Activated T-helper 1 cell treated with anti-CD3 and anti-CD28 coated beads, Interleukin-2, amount 50 U/mL, for 16 hours (primary cell): ENCODE measurements at regions not wholly inside any gene's neighbourhood (a gene's known extent, or its start where the extent isn't known, plus 50 kb on each side); places are given as distances from the start of the nearest gene placed in this dataset.

Source experiments
- DNase-seq, 2 donors: peaks; one replicate each; pipeline ENCODE4 v3.0.0-alpha.2; 2020; ENCODE audit warnings: low read depth in 1 of 2, low spot score in 1 of 2

DNA sequence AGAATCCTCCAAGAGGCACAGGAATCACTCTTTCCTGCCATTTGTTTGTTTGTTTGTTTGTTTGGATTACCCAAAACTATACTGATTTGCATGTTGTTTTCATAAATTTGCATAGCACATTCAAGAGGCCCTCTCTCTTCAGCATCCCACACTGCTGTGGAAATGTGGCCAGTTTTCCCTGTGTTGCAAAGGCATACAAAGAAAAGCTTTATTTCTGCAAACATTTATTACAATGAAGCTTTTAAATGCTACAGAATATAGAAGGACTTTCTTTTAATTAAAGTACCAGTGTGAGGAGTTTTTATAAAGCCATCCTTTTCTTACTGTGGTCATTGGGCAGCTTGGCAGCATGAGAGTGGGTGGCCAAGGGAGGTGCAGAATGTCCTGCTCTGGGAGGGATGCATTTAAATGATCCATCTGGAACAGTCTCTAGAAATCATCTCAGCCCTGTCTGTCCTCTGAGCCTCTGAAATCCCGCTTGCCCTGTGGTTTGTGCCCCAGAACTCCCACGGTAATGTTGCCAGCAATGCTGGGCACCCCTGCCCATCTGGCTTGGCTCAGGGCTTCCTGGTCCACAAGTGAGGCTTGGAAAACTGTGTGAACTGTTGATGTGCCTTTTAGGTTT is 356.8 kb upstream of the KIF2A start:
- no peak for DNase-seq

DNA sequence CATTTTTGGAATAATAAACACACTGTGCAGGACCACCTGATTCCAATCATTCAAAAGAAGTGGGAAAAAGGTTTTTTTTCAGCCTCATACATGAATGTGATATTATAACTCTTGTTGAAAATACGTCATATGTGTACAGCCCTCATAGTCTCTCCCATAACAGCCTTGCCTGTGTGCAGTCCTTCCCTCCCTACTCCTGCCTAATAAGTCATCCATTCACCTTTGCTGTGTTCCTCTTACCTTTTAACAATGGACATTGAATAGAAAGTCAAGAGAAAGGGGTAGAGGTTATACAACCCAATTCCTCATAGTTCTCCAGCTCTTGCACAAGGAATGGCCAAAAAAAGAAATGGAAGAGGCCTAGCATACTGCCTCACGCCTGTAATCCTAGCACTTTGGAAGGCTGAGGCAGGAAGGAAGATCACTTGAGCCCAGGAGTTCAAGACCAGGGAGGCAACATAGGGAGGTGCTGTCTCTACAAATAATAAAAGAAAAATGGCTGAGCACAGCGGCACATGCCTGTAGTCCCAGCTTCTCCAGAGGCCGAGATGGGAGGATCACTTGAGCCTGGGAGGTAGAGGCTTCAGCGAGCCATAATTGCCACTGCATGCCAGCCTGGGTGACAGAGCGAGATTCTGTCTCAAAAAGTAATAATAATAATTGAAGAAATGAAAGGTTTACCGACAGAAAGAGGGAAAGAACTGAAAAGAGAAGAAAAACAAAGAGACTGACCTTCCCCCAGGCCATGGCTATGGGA is 356.1 kb upstream of the KIF2A start:
- DNase-seq: no peak

DNA sequence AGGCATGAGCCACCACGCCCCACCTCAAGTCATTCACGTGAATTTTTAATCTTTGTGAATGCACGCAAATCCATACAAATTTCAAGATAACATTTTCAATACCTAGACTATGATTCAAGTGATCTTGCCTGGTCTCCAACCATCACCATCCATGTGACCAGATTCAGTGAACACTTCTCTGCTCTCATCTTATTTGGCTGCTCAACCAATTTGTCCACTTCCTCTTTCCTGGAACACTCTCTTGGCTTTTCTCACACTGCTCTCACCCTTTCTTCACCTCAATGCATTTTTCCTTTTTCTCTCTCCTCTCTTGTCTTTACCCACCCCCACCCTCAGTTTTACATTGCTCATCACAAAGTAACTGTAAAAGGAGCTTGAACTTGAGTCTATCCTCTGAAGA is 354.7 kb upstream of the KIF2A start:
- no peak for DNase-seq

DNA sequence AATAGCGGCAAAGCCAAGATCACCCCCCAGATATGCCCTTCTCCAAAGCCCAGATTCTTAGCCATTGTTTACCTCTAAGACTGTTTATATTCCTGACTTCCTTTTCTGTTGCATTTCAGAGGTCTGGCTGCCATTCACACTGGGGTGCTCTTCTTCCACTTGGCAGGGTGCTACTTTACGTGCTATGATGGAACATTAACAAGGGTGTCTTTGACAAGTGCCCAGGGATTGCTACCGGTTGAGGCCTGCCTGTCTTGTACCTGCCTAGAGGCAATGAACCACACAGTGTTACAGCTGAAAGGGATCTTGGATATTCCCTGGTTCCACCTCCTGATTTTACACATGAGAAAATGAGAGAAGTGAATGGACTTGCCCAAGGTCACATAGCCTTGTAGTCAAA is 352.1 kb upstream of the KIF2A start:
- DNase-seq: no peak

DNA sequence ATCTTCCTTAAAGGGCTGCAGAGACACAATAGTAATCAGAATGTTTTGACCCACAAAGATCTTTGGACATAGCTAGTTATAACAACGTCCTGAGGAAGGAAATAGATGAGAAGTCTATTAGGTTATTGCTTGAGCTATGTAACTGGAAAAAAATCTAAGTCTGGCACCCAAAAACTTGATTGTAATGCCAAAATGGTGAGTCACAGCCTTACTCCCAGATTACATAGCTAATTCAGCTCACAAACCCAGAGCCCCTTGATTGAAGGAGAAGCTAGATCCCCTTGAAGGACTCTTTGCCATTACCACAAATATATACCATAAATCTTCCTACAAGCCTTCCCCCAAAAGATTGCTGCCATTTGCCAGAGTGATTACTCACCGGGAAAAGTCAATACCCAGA is 341.8 kb upstream of the KIF2A start:
- no peak for DNase-seq

DNA sequence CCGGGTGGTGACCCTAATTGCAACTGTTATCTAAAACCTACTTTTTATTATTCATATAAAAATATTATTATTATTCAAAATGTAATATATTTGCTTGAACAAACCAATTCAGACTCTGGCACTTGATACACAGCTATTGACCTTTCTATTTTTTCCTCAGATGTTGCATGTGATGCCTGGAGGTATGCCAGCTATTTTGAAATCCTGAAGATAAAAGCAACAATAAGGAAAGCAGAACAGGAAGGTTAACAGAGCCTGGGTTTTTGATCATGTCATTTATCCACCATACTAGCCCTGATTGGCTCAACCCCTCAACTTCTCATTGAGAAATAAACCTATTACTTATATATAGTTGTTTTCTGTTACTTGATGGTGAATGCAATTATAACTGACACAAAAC is 340.9 kb upstream of the KIF2A start:
- no peak for DNase-seq

DNA sequence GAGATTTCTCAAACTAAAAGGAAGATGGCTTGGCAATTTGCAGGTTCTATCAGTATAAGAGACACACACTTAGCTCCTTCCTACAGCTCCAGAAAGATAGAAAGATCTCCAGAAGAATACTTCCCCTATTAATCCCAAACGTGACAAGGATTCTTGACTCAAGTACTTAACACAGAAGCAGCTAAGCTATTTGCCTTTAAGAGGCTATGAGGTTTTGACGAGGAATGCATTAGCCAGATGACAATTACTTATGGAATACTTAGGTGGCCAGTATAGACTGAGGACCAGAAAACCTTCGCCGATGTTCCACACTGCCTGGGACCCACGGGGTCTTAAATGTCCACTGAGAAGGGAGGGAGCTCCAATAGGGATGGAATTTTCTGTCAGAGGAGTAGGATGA is 340.5 kb upstream of the KIF2A start:
- DNase-seq: no peak

DNA sequence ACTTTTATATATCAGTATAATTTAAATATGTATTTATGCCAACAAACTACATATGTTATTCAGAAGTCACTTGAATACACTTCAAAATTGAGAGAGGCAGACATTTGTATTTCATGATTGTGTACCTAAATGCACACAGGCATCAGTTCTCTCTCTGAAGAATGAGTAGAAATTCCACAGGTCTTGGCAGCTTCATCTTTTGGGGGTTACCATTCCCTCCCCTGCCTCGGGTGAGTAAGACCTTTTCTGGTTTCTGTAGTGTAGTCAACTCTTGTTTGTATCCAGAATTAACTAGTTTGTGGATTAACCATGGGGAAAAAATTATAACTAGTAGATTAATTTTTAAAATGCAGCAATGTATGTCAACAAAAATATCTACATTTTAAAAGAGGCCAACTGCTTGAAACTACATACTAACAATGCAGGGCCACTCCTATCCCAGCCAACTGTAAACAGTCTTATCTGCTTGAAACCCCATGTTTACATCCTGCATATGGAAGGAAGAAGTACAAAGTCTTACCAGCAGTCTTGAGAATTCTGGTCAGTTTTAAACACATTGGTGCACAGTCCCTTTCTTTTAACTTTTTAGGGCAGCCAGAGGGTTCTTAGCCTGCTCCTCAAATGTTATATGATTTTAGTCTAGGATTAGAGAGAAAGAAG is 339.6 kb upstream of the KIF2A start:
- DNase-seq: no peak

DNA sequence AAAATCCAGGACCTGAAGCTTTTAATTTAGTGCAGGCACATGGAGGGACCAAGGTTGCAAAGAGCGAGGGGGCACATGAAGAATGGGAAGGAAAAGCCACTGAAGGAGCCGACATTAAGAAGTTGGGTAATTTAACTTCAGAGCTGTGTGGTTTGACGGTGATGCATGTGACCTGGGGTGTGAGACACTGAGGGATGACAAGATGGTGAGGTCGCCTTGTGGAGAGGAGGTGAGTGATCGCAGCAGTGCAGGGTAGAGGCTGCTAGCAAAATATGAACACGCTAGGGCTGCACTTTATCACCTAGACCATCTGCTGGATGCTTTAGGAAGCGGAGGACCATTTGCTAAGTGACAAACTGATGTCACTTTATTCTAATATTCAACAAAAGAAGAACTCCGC is 339.0 kb upstream of the KIF2A start:
- no peak for DNase-seq

DNA sequence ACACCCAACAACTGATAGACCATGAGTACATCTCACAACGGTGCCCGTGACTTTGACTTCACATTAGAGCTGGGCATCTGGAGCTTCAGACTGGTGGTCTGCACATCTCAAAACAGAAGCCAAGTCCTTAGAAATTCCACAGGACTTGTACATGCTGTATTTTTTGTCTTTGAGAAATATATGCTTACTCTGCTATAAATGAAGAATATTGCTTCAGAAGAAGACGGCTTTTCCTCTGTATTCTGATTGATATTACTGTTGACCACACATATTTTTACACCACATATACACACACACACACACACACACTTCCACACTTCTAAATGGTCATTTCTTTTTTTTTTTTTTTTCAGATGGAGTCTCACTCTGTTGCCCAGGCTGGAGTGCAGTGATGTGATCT is 338.3 kb upstream of the KIF2A start:
- no peak for DNase-seq

DNA sequence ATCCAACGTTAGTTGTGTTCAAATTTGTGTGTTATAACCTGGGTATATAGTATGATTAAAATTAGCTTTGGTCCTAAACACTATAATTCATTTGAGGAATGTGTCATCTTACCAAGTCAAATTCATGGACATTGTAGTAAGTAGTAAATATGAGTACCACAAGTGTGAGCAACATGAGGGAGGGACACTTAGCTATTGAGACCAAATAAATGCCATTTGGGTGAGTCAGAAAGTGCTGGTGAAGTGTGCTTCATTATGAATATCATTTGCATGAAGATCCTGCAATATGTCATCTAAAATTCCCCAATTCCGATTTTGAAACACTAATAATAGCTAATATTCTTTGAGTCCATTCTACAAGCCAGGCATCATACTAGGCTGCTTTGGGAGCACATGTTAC is 336.7 kb upstream of the KIF2A start:
- no peak for DNase-seq

DNA sequence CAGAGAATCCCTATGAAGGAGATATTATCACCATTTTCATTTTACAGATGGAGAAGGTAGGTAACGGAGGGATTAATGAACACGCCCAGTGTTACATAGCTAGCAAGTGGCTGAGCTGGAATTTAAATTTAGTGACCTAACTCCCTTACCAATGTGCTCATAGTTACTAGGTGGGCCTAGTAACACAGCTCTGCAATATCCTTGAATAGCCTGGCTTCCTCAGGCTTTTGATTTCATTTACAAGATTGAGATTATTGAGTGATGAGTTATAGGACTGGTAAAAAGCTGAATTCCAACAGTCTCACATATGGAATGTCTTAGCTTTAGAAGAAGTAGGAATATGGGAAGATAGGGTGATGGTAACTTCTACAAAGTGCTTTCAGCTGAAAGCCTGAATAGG is 336.3 kb upstream of the KIF2A start:
- DNase-seq: no peak

DNA sequence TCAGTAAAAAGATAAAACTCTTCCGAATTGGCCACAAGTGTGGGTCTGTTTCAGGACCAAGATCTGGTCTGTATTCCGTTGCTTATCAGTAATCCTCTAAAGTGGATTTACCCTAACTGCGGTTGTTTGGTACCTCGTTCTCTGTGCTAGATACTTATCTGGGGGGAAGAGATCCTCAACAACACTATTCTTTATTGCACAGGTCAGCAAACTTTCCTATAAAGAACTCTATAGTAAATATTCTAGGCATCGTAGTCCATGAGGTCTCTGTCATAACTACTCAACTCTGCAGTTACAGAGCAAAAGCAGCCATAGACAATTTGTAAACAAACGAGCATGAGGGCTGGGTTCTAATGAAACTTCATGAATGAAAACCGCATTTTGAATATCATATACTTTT is 335.8 kb upstream of the KIF2A start:
- DNase-seq: no peak

DNA sequence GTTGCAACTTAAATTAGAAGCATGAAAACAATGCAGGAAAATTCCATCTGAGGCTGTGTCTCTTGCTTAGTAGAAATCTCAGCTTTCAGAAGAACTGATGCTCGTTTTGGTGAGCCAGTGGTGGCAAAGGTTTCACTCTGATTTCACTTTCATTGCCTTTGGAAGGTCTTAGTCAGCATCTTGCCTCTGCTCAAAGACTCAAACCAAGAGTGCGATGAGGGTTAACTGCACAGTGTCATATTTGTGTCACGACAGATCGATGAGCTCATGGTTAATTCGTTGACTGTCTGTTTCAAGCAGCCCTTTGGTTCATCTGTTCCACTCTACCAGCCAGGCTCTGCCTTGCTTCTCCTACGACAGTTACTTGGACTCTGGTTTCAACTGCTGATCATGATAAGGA is 331.3 kb upstream of the KIF2A start:
- no peak for DNase-seq

DNA sequence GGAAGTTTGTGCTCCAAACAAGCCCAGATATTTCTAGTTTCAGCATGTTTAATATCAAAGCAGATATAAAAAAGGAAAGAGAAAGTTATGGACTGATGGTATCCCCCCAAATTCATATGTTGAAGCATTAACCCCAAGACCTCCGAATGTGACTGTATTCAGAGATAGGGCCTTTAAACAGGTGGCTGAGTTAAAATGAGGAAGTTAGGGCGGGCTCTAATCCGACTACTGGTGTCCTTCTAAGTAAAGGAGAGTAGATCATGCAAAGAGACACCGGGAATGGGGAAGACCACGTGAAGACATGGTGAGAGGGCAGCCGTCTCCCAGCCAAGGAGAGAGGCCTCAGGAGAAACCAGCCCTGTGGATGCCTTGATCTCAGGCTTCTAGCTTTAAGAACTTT is 324.1 kb upstream of the KIF2A start:
- DNase-seq: no peak

DNA sequence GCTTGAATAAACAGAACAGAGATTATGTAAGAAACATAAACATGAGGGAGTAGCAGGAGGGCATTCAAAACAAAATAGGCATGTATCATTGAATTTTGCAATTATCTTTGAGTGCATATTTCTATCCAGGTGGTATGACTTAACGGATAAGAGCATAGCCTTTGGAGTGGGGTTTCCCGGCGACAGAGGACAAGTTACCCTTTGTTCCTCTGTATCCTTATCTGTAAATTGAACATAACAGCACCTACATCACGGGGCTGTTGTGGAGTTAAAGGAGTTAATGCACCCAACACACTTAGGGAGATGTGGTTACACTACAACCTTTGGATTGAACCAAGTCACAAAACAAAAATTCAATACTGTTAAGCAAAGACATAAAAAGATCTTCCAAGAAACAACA is 314.6 kb upstream of the KIF2A start:
- no peak for DNase-seq

DNA sequence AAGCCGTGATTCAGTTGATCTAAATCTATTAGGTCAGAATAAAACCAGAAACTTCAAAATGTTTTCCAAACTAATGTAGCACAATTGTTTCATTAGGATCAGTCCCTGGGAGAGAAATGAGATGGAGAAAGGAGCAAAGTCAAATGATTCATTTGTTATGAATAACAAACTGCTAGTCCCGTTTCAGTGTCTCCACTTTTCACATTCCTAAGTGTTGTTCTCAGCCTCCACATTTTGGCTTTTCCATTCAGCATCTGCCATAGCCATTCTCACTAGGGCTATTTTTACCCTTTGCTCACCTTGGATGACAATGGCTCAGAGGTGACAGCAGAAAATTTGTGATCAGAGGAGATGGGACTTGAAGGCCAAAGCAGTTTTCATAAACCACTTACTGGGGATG is 314.1 kb upstream of the KIF2A start:
- no peak for DNase-seq

DNA sequence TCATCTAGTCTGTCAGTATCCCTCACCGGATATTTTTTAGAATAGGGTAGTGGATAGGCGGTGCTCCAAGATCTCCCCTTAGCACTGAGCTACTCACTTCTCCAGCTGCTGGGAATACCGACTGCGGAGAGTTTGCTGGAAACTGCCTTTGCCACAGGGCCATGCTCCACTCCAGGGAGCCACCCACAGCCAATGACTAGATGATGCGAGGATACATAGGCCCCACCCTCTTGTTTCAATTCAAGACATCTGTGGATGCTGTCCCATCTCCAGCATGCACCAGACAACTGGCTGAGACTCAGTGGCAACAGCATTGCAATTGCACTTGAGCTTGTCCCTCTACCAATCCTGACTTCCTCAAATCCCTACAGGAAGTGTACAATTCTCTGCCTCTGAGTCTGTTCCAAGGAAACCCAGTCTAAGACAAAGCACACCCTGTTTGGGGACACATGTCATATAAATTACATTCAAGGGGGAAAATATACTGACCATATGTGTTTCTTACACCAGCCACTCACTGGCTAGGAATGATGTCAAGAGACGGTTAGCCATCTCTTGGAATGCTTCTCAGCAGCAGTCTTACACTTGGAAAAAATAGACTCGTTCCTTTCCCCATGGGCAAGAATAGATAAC is 312.6 kb upstream of the KIF2A start:
- no peak for DNase-seq

DNA sequence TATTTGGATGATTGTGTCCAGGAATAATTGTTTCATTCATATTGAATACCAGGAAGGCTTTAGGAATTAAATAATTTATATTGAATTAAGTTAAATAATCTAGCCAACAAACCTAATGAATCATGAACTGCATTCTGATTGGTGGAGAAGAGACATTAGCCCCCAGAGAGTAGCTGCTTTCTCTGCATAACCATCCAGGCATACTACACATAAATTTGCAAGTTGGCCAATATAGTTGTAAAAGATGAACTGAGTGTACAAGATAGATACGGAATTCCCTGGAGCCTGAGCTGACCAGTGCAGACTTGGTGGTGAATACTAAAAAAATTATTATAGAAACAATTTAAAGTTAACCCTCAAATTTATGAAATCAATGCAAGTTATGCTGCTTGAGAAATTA is 311.8 kb upstream of the KIF2A start:
- no peak for DNase-seq

DNA sequence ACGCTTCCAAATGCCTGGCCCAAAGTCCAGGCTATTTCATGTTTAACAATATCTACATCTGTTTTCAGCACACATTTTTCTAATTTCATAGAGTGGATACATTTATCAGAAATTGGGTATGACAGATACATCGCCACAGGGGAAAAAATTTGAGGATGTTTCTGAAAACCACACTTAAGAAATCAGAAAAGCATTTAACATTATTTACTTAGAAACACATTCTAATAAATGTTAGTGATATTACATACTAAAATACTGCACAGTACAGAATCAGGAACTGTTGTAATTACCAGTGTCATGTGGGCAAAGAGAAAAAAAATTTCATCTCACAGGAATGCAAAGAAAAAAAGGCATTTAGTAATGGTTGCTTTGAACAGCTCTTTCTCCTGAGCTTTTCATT is 310.5 kb upstream of the KIF2A start:
- DNase-seq: no peak

DNA sequence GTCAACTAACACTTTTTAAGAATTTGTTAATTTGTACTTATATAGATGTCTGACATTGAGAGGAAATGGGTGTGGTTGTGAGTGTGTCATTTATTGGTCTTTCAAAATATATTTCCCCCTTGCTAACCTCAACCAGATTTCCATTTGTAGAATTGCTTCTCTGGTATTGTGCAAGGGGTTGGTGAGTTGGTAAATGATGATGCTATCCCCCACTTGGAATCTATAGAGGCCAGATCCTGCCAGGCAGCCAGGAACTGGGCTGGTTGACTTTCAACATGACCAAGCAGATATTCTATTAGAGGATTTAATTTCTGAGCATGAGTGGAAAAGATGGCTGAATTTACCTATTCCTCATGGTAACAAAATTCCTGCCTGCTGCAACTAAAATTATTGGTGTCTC is 306.6 kb upstream of the KIF2A start:
- DNase-seq: no peak

DNA sequence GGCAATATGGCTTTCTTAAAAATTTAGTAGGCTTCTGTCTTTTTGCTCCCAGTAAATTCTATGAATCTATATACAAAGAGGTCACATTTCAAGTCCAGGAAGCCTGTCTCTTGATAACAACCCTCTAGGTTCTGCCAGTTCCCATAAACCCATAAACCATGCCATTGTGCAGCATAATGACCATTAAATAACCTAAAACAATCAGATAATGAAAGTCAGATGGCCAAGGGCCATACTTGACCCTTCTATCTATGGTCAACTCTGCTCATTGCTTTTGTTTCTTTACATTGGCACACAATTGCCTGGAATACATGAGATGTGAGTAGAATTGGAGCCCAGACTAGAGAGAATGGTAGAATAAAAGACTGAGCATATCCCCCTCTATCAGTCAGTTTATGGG is 305.4 kb upstream of the KIF2A start:
- no peak for DNase-seq
